GM19463 (cell line): ENCODE measurements at regions not wholly inside any gene's neighbourhood (a gene's known extent, or its start where the extent isn't known, plus 50 kb on each side); places are given as distances from the start of the nearest gene placed in this dataset.
A peak's percentile ranks its signal among the peaks of the same experiment; 100 is the strongest.

ENCODE experiments used
- ATAC-seq: cut with Tn5 transposase; IDR thresholded peaks from one replicate; pipeline ENCODE4 v1.9.1; 2021; ENCODE audit warnings: mild to moderate bottlenecking, moderate library complexity; ENCODE audit not compliant: unreplicated experiment

DNA sequence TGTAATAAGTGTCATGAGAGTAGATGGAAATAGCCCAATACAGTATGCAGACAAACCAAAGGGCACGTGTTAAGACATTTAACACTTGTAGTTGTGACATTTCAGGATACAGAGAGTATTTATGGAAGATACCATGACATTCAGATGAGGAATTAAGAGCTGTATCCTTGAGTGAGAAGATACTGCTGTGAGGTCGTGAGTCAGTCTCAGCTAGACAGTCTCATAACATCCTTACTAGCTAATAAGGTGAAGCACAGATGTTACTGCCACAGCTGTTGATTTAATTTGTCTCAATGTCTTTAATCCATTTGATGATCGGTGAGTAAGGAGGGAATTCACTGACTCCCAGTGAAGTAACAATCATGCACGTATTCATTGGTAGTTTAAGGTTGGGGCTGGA lies 288.0 kb upstream of the AKR1E2 start:
- ATAC-seq: no peak

DNA sequence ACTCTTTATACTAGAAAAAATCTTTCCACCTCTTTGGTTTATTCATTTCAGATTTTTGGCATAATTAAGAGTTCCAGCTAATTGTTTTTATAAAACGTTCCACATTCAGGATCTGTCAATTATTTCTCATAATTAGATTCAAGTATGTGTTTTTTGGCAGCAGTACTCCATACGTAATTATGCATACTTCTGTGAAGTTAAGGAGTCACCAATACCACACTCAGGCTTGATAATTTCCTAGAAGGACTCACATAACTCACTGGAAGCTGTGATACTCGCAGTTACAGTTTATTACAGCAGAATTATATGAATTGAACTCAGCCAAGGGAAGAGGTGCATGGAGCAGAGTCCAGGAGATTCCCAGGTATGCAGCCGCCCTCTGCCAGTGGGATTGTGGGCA lies 290.5 kb upstream of the AKR1E2 start:
- ATAC-seq: no peak

DNA sequence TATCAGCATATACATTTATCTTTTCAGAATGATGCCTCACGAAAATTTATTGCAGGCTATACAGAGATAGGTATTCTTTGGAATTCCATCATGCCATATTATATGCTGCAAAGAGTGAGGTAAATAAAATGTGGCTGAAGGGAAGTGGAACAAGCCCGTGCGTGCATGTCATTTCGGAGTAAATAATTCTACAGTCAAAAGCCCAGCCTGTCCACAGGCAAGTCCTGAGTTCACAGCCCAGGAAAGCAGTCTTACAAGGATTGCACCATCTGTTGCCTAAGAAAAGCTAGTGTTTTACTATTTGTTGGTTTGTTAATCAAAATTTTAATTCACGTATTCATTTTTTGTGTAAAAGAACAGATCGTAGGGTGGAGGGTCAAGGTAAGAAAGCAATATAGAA lies 292.4 kb upstream of the AKR1E2 start:
- ATAC-seq: no peak

- no peak for ATAC-seq
Observed at GRCh38 chr10:4532976-4533375, 293.0 kb upstream of the AKR1E2 start.

DNA sequence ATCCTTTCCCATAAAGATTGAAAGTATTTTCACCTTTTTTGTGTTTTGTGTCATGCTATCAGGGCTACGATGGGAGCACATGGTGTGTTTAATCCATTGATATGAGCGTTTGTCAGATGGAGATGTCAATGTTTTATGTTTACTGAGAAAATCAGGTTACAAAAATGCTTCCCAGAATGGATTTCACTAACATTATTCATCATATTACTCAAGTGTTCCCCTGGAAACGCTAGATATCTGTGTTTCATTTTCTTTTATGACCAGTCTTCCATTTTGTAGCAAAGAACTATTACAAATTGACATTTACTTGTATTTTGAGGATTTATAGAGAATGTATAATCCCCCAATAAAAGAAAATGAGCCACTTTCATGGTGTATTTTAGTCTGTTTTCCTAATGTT lies 293.5 kb upstream of the AKR1E2 start:
- no peak for ATAC-seq

- ATAC-seq: no peak
Observed at GRCh38 chr10:4532011-4532410, 294.0 kb upstream of the AKR1E2 start.

DNA sequence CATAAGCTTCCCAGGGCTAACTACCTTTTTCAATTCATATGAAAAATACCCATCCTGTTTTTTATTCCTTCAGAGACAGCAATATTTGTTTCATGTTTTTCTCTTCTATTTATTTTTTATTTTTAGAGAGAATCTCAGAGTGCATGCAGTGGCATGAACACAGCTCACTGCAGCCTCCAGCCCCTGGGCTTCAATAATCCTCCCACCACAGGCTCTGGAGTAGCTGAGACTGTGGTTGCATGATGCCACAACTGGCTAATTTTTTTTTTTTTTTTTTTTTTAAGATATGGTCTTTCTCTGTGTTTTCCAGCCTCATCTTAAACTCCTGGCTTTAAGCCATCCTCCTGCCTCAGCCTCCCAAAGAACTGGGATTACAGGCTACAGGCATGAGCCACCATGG lies 296.7 kb upstream of the AKR1E2 start:
- ATAC-seq: no peak

DNA sequence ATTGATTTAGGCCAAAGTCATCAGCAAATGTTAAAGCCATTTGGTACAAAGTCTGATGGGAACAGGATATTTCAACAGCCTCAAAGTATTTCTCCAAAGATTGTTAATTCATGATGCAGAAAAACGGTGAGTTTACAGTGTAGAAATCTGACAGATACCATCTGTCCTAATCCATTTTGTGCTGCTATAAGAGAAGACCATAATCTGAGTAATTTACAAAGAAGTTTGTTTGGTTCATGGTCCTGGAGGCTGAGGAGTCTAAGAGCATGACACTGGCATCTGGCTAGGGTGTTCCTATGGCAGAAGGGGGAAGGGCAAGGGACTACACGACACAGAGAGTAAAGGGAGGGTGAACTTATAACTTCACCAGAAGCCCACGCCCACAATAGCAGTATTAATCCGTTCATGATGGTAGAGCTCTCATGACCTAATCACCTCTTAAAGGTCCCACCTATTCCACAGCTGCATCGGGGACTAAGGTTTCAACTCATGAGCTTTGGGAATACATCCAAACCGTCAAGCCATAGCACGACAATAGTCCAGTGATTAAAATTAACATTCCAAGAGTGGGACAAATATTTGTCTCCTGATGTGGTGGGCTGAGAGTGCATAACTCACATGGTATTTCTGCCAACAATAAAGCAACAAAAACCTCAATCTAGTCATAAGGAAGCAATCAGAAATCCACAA lies 298.6 kb upstream of the AKR1E2 start:
- ATAC-seq: no peak

DNA sequence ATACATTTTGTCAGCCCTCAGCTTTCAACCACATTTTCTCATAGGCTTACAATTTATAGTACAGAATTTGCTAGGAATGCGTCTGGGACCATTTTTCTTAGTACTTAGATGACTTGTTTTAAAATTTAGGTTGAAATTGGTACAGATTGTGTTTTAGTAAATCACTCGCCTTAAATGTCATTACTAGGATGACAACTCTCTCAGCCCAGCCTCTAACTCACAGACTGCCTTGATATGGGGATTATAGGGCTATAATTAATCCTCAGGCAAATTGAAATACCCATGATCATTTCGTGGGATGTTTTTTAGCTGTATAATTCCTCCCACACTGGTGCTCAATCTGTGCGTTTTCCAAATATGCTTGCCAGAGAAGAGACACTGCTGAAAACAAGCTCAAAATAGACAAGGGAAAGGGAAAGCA lies 299.7 kb upstream of the AKR1E2 start:
- ATAC-seq: no peak

DNA sequence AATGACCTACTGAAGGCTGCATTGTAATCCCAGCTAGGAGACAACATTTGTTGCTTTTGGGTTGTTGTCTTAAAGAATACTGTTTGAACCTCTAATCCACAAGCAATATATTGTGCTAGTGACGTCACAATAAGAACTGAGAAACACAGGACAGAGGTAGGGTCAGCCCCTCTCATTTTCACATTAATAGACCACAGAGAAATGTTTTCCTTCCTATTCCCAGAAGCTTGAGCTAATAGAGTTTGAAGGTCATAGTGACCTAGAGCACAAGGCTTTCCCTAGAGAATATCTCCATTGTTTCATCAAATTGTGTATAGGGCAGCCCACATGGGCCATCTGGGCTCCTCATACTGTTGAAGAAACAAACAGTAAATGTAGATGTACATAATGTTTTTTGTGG lies 300.9 kb upstream of the AKR1E2 start:
- no peak for ATAC-seq

DNA sequence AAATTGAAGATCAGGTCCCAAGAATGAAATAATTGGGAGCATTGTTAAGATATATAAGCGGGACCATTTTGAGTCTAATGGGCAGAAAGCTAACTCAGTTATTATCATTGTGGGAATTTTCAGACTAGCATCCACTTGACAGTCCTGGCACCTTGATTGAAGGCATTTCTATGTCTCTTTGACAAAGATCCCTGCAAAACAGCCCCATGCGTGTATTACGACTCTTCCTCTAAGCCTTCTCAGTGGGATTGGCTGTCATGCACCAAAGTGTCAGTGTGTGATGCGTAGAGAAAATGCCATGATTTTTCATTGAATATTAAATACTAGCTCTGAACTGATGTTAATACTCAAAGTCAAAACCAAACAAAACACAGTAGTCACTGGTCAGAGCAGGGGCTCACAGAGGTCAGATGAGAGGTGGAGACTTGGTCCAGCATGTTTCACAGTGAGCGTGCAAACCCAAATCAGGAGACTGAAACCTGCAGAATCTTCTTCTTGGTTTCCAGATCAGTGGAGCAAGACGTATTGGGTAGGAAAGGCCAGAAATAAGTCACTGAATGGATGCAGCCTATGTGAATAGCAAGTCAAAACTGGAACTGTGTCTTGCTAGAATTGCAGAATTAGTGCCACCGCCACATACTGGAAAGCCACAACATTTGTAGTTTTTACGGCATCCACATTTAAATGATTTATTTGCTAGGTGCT lies 303.6 kb upstream of the AKR1E2 start:
- peak; percentile 88 for ATAC-seq

GRCh38 chr10:4519658-4520402 lies 306.2 kb upstream of the AKR1E2 start:
- no peak for ATAC-seq

DNA sequence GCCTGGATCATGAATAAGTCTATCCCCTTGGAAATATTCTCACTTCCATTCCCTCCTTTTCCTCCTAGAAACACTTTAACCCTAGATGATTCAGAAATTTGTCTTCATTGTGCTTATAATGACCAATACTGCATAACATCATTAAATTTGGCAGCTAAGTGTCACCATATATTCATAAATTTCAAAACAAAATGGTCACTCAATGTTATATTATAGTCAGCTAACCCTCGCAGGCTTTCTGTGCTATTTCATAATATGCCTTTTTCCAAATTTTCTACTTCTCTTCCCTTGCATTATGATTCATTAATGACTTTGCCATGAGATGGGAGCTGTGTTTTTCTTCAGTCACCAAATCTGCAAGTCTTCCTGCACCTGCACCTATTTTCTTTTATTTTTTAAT lies 308.3 kb upstream of the AKR1E2 start:
- ATAC-seq: no peak

- no peak for ATAC-seq
Observed at GRCh38 chr10:4515721-4516120, 310.3 kb upstream of the AKR1E2 start.

- ATAC-seq: no peak
Observed at GRCh38 chr10:4514445-4515108, 311.4 kb upstream of the AKR1E2 start.

- ATAC-seq: no peak
Observed at GRCh38 chr10:4512671-4513240, 313.3 kb upstream of the AKR1E2 start.

- no peak for ATAC-seq
Observed at GRCh38 chr10:4512196-4512595, 313.8 kb upstream of the AKR1E2 start.

DNA sequence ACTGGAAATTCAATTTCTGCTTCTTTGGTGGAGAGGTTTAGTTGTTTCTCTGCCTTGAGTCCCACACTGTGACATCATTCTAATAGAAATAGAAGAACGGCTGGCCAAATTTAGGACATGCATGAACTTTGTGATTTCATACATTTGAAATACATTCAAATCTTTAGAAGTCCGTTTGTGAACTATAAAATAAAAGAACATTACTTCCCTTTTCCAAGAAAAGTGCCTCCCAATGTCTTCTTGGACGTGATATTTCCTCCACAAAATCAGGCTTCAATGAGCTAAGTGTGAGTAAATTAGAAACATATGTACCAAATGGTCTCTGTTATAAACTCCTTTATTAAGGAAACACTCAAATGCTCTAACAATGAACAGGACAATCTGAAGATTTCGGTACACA lies 314.5 kb upstream of the AKR1E2 start:
- no peak for ATAC-seq

GRCh38 chr10:4509405-4509804 lies 316.6 kb upstream of the AKR1E2 start:
- ATAC-seq: no peak

GRCh38 chr10:4506095-4506494 lies 319.9 kb upstream of the AKR1E2 start:
- no peak for ATAC-seq

GRCh38 chr10:4504550-4504949 lies 321.5 kb upstream of the AKR1E2 start:
- no peak for ATAC-seq
